Fibroblast of pulmonary artery (primary cell): ENCODE measurements at regions not wholly inside any gene's neighbourhood (a gene's known extent, or its start where the extent isn't known, plus 50 kb on each side); places are given as distances from the start of the nearest gene placed in this dataset.

Experiments used
- DNase-seq: peaks from one replicate; pipeline ENCODE4 v3.0.0-alpha.2; 2010; ENCODE audit warnings: low read depth
- H3K4me3 ChIP-seq: replicated peaks from 2 replicates; pipeline ENCODE4 v1.5.1; 2011; ENCODE audit warnings: low read depth, mild to moderate bottlenecking, control low read depth, low read length, moderate library complexity
- TF ChIP-seq, protein P1 (sequence below): IDR thresholded peaks from 2 replicates; pipeline ENCODE4 v1.5.1; 2011; ENCODE audit warnings: mild to moderate bottlenecking, control low read depth, low read length, inconsistent platforms; ENCODE audit errors: missing control alignments

DNA sequence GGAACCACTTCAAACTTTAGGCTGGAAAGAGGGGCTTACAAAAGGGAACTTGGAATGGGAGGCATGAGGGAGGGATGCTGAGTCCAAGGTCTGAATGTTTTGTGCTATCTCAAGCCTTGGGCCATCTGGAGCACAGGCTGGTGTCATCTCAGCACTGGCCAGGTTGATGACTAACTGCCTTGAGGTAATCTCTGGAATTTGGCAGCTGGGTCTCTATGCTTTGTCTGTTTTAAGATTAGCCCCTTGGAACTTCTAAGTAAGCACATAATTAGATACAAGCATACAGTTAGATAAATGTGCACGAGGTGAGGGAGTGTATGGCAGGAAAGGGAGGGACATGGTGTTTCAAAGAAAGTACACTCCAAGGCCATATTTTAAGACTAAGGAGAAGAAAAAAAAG, 252.4 kb upstream of the CCDC54 start:
- TF ChIP-seq, protein P1, sequence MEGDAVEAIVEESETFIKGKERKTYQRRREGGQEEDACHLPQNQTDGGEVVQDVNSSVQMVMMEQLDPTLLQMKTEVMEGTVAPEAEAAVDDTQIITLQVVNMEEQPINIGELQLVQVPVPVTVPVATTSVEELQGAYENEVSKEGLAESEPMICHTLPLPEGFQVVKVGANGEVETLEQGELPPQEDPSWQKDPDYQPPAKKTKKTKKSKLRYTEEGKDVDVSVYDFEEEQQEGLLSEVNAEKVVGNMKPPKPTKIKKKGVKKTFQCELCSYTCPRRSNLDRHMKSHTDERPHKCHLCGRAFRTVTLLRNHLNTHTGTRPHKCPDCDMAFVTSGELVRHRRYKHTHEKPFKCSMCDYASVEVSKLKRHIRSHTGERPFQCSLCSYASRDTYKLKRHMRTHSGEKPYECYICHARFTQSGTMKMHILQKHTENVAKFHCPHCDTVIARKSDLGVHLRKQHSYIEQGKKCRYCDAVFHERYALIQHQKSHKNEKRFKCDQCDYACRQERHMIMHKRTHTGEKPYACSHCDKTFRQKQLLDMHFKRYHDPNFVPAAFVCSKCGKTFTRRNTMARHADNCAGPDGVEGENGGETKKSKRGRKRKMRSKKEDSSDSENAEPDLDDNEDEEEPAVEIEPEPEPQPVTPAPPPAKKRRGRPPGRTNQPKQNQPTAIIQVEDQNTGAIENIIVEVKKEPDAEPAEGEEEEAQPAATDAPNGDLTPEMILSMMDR: no peak
- peak; percentile 69 for DNase-seq
- H3K4me3 ChIP-seq: no peak overlapping the region

DNA sequence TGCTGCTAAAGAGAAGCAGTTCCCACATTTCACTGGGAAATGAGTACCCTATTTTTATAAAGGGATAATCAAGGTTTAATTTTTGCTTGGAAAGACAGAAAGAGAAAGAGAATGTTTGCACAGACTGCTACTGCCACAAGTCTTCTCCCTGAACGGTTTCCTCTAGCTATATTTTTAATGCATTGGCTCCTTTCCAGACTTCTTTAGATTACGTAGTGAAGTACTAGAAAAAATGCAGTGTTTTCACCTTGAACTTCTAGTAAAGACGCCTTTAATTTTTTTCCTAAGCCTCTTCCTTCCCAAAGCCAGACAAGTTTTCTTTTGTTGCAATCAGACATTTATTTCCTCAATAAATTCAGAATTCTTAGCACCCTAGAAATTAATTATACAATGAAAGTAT, 248.3 kb upstream of the CCDC54 start:
- no peak overlapping the region for H3K4me3 ChIP-seq
- peak; percentile 53 for DNase-seq
- TF ChIP-seq, protein P1: no peak

DNA sequence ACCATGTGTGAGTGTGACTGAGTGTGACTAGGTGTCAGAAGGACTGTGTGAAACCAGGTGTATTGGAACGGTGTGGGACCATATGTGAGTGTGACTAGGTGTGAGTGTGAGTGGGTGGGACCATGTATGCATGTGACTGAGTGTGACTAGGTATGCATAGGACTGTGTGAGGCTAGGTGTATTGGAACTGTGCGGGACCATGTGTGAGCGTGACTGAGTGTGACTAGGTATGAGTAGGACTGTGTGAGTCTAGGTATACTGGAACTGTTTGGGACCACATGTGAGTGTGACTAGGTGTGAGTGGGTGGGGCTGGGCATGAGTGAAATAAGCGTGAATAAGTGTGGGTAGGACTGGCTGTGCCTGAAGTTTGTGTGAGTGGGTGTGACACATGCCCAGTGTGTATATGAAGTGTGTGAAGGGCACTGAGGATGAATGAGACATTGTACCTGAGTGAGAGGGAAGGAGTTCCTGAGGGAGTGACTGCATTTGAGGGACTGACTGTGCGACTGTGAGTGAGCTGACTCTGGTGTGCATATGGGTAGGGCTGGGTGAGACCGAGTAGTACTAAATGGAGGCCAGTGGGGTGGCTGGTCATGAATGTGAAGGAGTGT, 247.0 kb upstream of the CCDC54 start:
- TF ChIP-seq, protein P1: no peak
- no peak for DNase-seq

DNA sequence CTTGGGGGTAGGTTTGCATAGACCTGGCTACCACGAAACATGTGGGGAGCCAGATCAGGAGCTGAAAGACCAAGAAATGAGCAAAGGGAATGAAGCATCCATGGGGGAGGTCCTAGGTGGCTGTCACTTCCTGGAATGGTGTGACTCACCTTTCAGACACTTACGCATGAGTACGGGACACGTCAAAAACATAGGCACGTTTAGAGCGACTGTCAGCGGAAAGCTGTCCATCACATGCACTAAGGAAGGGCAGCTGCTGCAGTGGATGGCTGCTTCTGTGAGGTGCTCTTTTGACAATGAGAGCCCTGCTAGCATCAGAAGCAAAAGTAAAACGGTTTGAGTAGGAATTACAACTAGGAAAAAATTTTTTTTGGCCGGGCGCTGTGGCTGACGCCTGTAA, 244.6 kb upstream of the CCDC54 start:
- TF ChIP-seq, protein P1: no peak
- DNase-seq: no peak

More for the DNA sequence above, 247.0 kb upstream of the CCDC54 start:
- H3K4me3 ChIP-seq: no peak overlapping the region

DNA sequence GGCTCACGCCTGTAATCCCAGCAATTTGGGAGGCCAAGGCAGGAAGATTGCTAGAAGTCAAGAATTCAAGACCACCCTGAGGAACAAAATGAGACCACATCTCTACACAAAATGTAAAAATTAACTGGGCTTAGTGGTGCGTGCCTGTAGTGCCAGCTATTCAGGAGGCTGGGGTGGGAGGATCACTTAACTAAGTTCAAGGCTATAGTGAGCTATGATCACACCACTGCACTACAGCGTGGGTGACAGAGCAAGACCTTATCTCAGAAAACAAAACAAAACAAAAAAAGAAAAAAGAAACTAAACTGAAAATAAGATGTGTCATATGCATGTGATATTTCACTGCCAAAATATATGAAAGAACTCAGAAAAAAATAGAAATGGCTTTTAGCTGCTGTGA, 243.3 kb upstream of the CCDC54 start:
- no peak overlapping the region for H3K4me3 ChIP-seq
- DNase-seq: peak; percentile 47
- TF ChIP-seq, protein P1: no peak

More for the DNA sequence above, 244.6 kb upstream of the CCDC54 start:
- H3K4me3 ChIP-seq: no peak overlapping the region

DNA sequence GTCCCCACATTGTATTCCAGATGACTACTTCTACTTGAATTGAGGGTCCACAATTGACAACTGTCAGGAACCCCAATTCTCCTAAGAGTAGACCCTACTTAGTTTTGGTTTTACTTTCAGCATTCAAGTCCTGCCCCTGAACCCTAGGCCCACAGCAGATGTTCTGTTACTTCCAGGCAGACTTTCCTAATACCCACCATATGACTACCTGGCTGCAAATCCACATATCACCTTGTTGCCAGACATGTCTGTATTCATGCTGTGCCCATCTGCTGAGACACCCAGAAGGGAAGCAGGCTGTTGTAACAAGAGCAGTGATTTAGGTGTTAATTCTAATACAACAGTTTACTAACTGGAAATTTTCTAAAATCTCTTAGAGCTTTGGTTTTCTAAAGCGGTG, 235.1 kb upstream of the CCDC54 start:
- no peak overlapping the region for H3K4me3 ChIP-seq
- no peak for DNase-seq
- TF ChIP-seq, protein P1: no peak
